MCF 10A (cell line): ENCODE measurements at regions not wholly inside any gene's neighbourhood (a gene's known extent, or its start where the extent isn't known, plus 50 kb on each side); places are given as distances from the start of the nearest gene placed in this dataset.

Experiments
- BruUV-seq: library from RNA; stranded (reverse); fragments of 400-500 nt; replicated peaks from 2 replicates; lab custom pipeline; 2021; lab: Mats Ljungman, UMichigan
- CTCF ChIA-PET: fragments of 300-600 bp; sonication (Branson Sonifier 250); formaldehyde crosslinking; extraction: SDS; loops from one replicate; lab custom pipeline; 2021; ENCODE audit warnings: antibody characterized with exemption, inconsistent platforms; lab: Yijun Ruan, JAX
- POLR2A ChIA-PET: fragments of 300-600, 350-650 bp; sonication (Branson Sonifier 250); formaldehyde crosslinking; extraction: SDS; loops from one replicate; lab custom pipeline; 2020; ENCODE audit warnings: antibody characterized with exemption, inconsistent platforms; lab: Yijun Ruan, JAX
- DNase-seq: peaks from one replicate; pipeline ENCODE4 v3.0.0-alpha.2; 2018; ENCODE audit not compliant: unreplicated experiment
- H3K27ac Mint-ChIP-seq: one replicate; pipeline ENCODE4 v1.8.0; 2022; ENCODE audit warnings: mild to moderate bottlenecking, low read depth, mixed read lengths; ENCODE audit not compliant: unreplicated experiment
- H3K27me3 Mint-ChIP-seq: one replicate; pipeline ENCODE4 v1.8.0; 2022; ENCODE audit warnings: mixed read lengths; ENCODE audit not compliant: insufficient read depth, unreplicated experiment
- H3K36me3 Mint-ChIP-seq: one replicate; pipeline ENCODE4 v1.8.0; 2022; ENCODE audit warnings: mild to moderate bottlenecking, moderate library complexity, mixed read lengths; ENCODE audit not compliant: insufficient read depth, unreplicated experiment
- H3K4me1 Mint-ChIP-seq: one replicate; pipeline ENCODE4 v1.8.0; 2022; ENCODE audit warnings: mixed read lengths; ENCODE audit not compliant: insufficient read depth, unreplicated experiment
- H3K4me3 Mint-ChIP-seq: one replicate; pipeline ENCODE4 v1.8.0; 2022; ENCODE audit warnings: mild to moderate bottlenecking, moderate library complexity, mixed read lengths; ENCODE audit not compliant: unreplicated experiment
- H3K9me3 Mint-ChIP-seq: one replicate; pipeline ENCODE4 v1.8.0; 2022; ENCODE audit warnings: mixed read lengths; ENCODE audit not compliant: unreplicated experiment
- intact Hi-C: fragments of 100-400 bp; cut with micrococcal nuclease; formaldehyde crosslinking; loops from 2 replicates; pipeline ENCODE4 v1.14.1; 2022
- TF ChIP-seq, protein P1 (sequence below): fragments of 200-600 bp; IDR thresholded peaks from one replicate; pipeline ENCODE4 v1.8.0; 2022; ENCODE audit warnings: antibody characterized with exemption, mild to moderate bottlenecking; ENCODE audit not compliant: unreplicated experiment

GRCh38 chr6:97885325-97885724 lies 602.3 kb upstream of the MMS22L start:
- intact Hi-C loops: no loop called here
- POLR2A ChIA-PET: no interaction called here

DNA sequence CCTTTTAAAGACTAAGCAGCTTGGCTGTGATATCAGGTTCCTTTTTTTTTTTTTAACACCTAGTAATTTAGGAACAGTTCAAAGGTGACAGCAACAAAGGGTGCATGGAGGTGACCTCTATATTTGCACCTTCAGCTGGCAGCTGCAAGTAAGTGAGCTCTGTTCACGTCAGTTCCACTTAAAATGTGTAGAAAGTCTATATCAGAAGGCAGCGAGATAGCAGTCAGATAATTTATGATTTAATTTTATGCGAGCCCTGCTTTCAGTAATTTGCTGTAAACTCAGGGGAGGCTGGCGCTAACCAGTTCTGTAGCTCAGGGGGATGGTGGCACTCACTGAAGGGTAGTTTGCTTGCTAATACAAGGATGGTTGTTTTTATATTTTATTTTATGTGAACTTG lies 602.8 kb upstream of the MMS22L start:
- no peak overlapping the region for H3K4me3 Mint-ChIP-seq
- H3K27me3 Mint-ChIP-seq: peaks cover 57% of the 10 kb centered on the region
- CTCF ChIA-PET: interaction anchor here (0.7 to 1.1 kb wide), 3 partner anchors 24 to 181 kb away, joined by 3 to 5 read pairs (median 3); no protein-coding TSS in a partner anchor
- H3K27ac Mint-ChIP-seq: no peak overlapping the region
- H3K4me1 Mint-ChIP-seq: no peaks in the 10 kb centered on the region
- H3K36me3 Mint-ChIP-seq: no peaks in the 10 kb centered on the region
- TF ChIP-seq, protein P1, sequence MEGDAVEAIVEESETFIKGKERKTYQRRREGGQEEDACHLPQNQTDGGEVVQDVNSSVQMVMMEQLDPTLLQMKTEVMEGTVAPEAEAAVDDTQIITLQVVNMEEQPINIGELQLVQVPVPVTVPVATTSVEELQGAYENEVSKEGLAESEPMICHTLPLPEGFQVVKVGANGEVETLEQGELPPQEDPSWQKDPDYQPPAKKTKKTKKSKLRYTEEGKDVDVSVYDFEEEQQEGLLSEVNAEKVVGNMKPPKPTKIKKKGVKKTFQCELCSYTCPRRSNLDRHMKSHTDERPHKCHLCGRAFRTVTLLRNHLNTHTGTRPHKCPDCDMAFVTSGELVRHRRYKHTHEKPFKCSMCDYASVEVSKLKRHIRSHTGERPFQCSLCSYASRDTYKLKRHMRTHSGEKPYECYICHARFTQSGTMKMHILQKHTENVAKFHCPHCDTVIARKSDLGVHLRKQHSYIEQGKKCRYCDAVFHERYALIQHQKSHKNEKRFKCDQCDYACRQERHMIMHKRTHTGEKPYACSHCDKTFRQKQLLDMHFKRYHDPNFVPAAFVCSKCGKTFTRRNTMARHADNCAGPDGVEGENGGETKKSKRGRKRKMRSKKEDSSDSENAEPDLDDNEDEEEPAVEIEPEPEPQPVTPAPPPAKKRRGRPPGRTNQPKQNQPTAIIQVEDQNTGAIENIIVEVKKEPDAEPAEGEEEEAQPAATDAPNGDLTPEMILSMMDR: no peak
- BruUV-seq: no TSS peak
- intact Hi-C loops: no loop called here
- DNase-seq: no peak
- POLR2A ChIA-PET: no interaction called here
- H3K9me3 Mint-ChIP-seq: no peaks in the 10 kb centered on the region

More at GRCh38 chr6:97885325-97885724, 602.3 kb upstream of the MMS22L start:
- TF ChIP-seq, protein P1: no peak
- H3K27me3 Mint-ChIP-seq: peaks cover 55% of the 10 kb centered on the region
- no peaks in the 10 kb centered on the region for H3K9me3 Mint-ChIP-seq
- no peaks in the 10 kb centered on the region for H3K36me3 Mint-ChIP-seq
- H3K4me1 Mint-ChIP-seq: no peaks in the 10 kb centered on the region
- H3K4me3 Mint-ChIP-seq: no peak overlapping the region
- CTCF ChIA-PET: interaction anchor here (0.7 to 1.1 kb wide), 3 partner anchors 24 to 180 kb away, joined by 3 to 5 read pairs (median 3); no protein-coding TSS in a partner anchor
- H3K27ac Mint-ChIP-seq: no peak overlapping the region
- BruUV-seq: no TSS peak
- no peak for DNase-seq

- Mint-ChIP-seq H3K9me3 (no peaks in the 10 kb centered on the region), H3K27ac (no peak overlapping the region), H3K4me3 (no peak overlapping the region), H3K27me3 (peaks cover 31% of the 10 kb centered on the region), H3K36me3 (peaks cover 11% of the 10 kb centered on the region), H3K4me1 (no peaks in the 10 kb centered on the region)
- CTCF ChIA-PET: interaction anchor here (0.7 kb wide), 1 partner anchor 140 kb away, joined by 3 read pairs; no protein-coding TSS in a partner anchor
- intact Hi-C loops: no loop called here
- no peak for DNase-seq
- BruUV-seq: no TSS peak
- TF ChIP-seq, protein P1: no peak
- POLR2A ChIA-PET: no interaction called here
These were observed 618.5 kb upstream of the MMS22L start for GRCh38 chr6:97901531-97901930.

- BruUV-seq: no TSS peak
- TF ChIP-seq, protein P1: no peak
- Mint-ChIP-seq H3K9me3 (no peaks in the 10 kb centered on the region), H3K36me3 (no peaks in the 10 kb centered on the region), H3K27ac (no peak overlapping the region), H3K27me3 (peaks cover 58% of the 10 kb centered on the region), H3K4me1 (no peaks in the 10 kb centered on the region), H3K4me3 (no peak overlapping the region)
- ChIA-PET POLR2A (no interaction called here), CTCF (interaction anchor here (0.6 kb wide), 1 partner anchor 944 kb away, joined by 4 read pairs; no protein-coding TSS in a partner anchor)
- intact Hi-C loops: no loop called here
- DNase-seq: no peak
These were observed 626.4 kb upstream of the MMS22L start for GRCh38 chr6:97909380-97909779.
